ENCODE measurements at regions not wholly inside any gene's neighbourhood (a gene's known extent, or its start where the extent isn't known, plus 50 kb on each side); places are given as distances from the start of the nearest gene placed in this dataset.

DNA sequence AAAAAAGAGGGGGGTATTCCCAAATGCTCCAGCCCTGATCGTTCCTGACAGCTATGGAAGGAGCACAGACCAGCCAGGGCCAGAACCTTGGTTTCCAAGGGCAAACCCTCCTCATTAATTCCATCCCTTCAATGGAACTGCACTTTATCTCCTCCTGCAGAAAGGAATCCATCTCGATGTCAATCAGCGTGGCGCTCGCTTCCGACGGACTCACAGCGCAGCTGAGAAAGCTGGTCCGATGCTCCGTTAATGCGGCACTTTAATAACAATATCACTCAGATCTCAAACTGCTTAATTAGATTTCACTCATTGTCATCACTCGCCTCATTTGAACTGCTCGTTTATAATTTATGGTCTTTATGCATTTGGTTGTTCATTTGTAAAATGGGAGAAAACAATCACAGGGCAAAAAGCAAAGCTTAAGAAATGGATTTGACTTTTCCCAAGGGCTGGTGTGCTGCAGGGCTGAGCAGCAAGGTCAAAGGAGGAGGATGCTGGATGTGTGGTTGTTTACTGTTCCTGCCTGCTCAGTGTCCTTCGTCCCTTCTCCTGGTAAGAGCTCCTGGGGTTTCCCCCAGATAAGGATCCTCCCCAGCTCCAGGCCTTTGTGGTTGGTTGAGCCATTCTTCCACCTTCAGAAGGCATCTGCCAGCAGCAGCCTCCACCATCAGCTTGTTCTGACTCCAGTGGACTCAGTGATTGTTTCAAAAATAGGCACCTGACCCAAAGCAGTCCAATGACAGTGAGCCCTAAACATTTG is 152.7 kb downstream of the ANKRD60 start:
- TF ChIP-seq, protein P1, sequence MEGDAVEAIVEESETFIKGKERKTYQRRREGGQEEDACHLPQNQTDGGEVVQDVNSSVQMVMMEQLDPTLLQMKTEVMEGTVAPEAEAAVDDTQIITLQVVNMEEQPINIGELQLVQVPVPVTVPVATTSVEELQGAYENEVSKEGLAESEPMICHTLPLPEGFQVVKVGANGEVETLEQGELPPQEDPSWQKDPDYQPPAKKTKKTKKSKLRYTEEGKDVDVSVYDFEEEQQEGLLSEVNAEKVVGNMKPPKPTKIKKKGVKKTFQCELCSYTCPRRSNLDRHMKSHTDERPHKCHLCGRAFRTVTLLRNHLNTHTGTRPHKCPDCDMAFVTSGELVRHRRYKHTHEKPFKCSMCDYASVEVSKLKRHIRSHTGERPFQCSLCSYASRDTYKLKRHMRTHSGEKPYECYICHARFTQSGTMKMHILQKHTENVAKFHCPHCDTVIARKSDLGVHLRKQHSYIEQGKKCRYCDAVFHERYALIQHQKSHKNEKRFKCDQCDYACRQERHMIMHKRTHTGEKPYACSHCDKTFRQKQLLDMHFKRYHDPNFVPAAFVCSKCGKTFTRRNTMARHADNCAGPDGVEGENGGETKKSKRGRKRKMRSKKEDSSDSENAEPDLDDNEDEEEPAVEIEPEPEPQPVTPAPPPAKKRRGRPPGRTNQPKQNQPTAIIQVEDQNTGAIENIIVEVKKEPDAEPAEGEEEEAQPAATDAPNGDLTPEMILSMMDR (IDR thresholded peaks at IDR 0.05; ENCODE audit: insufficient read depth, low read length, poor library complexity, severe bottlenecking): no peak
- H3K4me2 ChIP-seq (ENCODE audit: low read depth, low read length, poor library complexity, severe bottlenecking): no peak overlapping the region
- H3F3A ChIP-seq (ENCODE audit: insufficient read depth): no peaks in the 10 kb centered on the region
- H3K9me2 ChIP-seq (replicated peaks; ENCODE audit: insufficient read depth, low read length): no peaks in the 10 kb centered on the region
- H4K20me1 ChIP-seq (ENCODE audit: low read depth, low read length): no peaks in the 10 kb centered on the region
- no peak overlapping the region for H3K27ac ChIP-seq (ENCODE audit: low read depth, low read length)
- H3K9ac ChIP-seq (ENCODE audit: low read length): no peak overlapping the region
- no peaks in the 10 kb centered on the region for H3K79me2 ChIP-seq (ENCODE audit: insufficient read depth, low read length)
- H3K4me3 ChIP-seq (ENCODE audit: insufficient read depth, low read length, poor library complexity, severe bottlenecking): no peak overlapping the region
- H3K36me3 ChIP-seq (ENCODE audit: low read length): no peaks in the 10 kb centered on the region
- H3K27me3 ChIP-seq (ENCODE audit: low read length): no peaks in the 10 kb centered on the region
- no peaks in the 10 kb centered on the region for H3K9me3 ChIP-seq (ENCODE audit: insufficient read depth, low read length)
- H2AFZ ChIP-seq (ENCODE audit: low read depth, low read length, severe bottlenecking): no peak overlapping the region

DNA sequence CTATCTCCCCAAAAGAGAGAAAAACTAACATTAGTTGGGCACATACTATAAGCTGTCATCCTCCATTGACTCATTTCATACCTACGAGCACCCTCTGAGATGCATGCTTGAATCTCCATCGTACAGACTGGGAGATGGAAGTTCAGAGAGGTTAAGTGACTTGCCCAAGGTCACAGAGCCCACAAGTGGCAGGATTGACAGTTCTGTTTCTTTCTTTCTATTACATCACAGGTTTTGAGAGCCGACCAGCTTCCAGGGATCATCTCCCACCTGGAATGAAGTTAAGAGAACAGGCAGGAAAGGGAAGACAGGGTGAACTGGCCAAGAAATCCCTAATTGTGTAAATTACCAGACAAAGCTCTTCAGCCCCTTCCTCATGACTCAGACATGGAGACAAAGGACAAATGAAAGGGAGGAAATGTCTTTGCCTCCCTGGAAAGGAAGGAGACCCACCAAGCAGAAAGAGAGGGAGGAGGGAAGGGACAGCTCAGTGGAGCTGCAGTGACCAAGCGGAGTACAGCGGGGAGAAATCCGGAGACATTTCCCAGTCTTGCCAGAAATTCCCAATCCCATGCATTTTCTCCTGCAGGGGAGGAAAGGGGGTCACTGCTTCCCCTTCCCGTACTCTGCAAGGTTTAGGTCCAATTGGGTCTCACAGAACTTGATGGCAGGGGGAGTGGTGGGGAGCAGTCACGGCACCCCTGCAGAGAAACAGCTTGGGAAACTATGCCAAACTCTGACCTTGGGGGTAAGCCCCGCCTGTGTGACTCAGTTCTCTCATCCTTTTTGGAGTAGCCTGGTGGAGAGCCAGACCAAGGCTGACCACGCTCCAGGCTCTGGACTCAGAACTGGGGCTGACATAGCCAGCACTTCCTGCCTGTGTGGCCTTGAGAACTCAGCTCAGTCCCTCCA is 154.3 kb downstream of the ANKRD60 start:
- TF ChIP-seq EZH2phosphoT487 (conservative IDR thresholded peaks at IDR 0.05; ENCODE audit: low read length): no peak
- TF ChIP-seq, protein P1 (IDR thresholded peaks at IDR 0.05; ENCODE audit: insufficient read depth, low read length, poor library complexity, severe bottlenecking): no peak
- no peak overlapping the region for H3K4me3 ChIP-seq (ENCODE audit: insufficient read depth, low read length, poor library complexity, severe bottlenecking)
- H3K79me2 ChIP-seq (ENCODE audit: insufficient read depth, low read length): no peaks in the 10 kb centered on the region
- no peak overlapping the region for H3K27ac ChIP-seq (ENCODE audit: low read depth, low read length)
- H2AFZ ChIP-seq (ENCODE audit: low read depth, low read length, severe bottlenecking): no peak overlapping the region
- no peaks in the 10 kb centered on the region for H3K27me3 ChIP-seq (ENCODE audit: low read length)
- no peaks in the 10 kb centered on the region for H3K36me3 ChIP-seq (ENCODE audit: low read length)
- H3K9me2 ChIP-seq (replicated peaks; ENCODE audit: insufficient read depth, low read length): no peaks in the 10 kb centered on the region
- H3F3A ChIP-seq (ENCODE audit: insufficient read depth): no peaks in the 10 kb centered on the region
- no peaks in the 10 kb centered on the region for H4K20me1 ChIP-seq (ENCODE audit: low read depth, low read length)
- no peak overlapping the region for H3K4me2 ChIP-seq (ENCODE audit: low read depth, low read length, poor library complexity, severe bottlenecking)
- no peak overlapping the region for H3K9ac ChIP-seq (ENCODE audit: low read length)
- H3K9me3 ChIP-seq (ENCODE audit: insufficient read depth, low read length): no peaks in the 10 kb centered on the region

DNA sequence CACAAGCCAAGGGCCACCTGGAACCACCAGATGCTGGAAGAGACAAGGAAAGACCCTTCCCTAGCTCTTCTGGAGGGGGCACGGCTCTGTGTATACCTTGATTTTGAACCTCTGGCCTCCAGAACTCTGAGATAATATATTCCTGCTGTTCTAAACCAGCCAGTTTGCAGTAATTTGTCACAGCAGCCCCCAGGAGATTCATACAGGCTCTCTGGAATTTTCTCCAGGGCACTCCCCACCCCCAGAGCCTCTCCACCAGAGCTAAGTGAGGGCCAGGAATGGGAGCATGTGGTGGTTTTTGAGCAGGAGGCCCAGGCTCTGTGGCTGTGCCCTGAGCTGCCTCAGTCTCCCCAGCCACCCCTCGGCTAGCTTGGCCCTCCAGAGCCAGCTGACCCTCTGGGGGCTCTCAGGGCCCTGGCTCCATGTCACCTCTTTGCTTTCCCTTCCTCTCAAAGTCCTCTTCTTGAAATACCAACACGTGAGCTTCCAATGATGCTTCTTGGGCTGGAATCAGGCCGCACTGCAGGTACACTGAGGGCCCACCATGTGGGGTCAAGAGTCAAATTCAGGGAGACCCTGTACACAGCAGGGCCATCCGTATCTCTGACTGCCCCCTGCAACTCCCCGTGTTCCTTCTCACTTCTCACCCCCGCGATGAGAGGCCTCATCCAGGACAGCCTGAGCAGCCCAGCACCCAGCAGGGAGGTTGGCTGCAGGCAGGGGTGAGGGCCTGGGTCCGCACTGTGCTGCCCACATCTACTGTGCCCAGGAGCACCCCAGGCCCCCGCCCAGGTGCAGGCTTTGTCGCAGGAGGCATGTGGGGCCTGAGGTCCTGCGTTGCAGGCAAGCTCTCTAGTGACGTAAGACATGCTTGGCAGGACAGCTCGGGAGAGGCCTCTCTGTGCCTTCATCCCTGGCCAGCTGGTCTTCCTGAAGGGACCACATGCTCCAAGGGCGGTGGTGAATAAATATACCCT is 155.5 kb downstream of the ANKRD60 start:
- H3K79me2 ChIP-seq (ENCODE audit: insufficient read depth, low read length): no peaks in the 10 kb centered on the region
- TF ChIP-seq EZH2phosphoT487 (conservative IDR thresholded peaks at IDR 0.05; ENCODE audit: low read length): no peak
- H2AFZ ChIP-seq (ENCODE audit: low read depth, low read length, severe bottlenecking): no peak overlapping the region
- no peak overlapping the region for H3K4me3 ChIP-seq (ENCODE audit: insufficient read depth, low read length, poor library complexity, severe bottlenecking)
- no peaks in the 10 kb centered on the region for H4K20me1 ChIP-seq (ENCODE audit: low read depth, low read length)
- H3K9me2 ChIP-seq (replicated peaks; ENCODE audit: insufficient read depth, low read length): no peaks in the 10 kb centered on the region
- no peak overlapping the region for H3K4me2 ChIP-seq (ENCODE audit: low read depth, low read length, poor library complexity, severe bottlenecking)
- no peak overlapping the region for H3K27ac ChIP-seq (ENCODE audit: low read depth, low read length)
- no peaks in the 10 kb centered on the region for H3K27me3 ChIP-seq (ENCODE audit: low read length)
- no peaks in the 10 kb centered on the region for H3K36me3 ChIP-seq (ENCODE audit: low read length)
- no peaks in the 10 kb centered on the region for H3F3A ChIP-seq (ENCODE audit: insufficient read depth)
- H3K9me3 ChIP-seq (ENCODE audit: insufficient read depth, low read length): no peaks in the 10 kb centered on the region
- H3K9ac ChIP-seq (ENCODE audit: low read length): no peak overlapping the region
